A673 (cell line): ENCODE measurements at regions not wholly inside any gene's neighbourhood (a gene's known extent, or its start where the extent isn't known, plus 50 kb on each side); places are given as distances from the start of the nearest gene placed in this dataset.

Source experiments
- BruUV-seq: library from RNA; stranded (reverse); fragments of 400-500 nt; replicated peaks from 2 replicates; lab custom pipeline; 2021; lab: Mats Ljungman, UMichigan
- CTCF ChIA-PET: fragments of 300-600 bp; sonication (Branson Sonifier 250); formaldehyde crosslinking; loops from one replicate; lab custom pipeline; 2022; ENCODE audit warnings: antibody characterized with exemption; lab: Charles Lee
- POLR2A ChIA-PET: fragments of 300-600 bp; sonication (Branson Sonifier 250); formaldehyde crosslinking; loops from one replicate; lab custom pipeline; 2022; ENCODE audit warnings: antibody characterized with exemption; ENCODE audit not compliant: low non-redundant PET; lab: Charles Lee
- DNase-seq: peaks from one replicate; pipeline ENCODE4 v3.0.0-alpha.2; 2015; ENCODE audit warnings: low spot score
- H3K27ac ChIP-seq: fragments of 200-600 bp; sonication (generic); 2 replicates; pipeline ENCODE4 v1.5.1; 2016; ENCODE audit warnings: mixed run types, low read depth, mild to moderate bottlenecking, mixed read lengths, antibody characterized with exemption, low read length; ENCODE audit not compliant: poor library complexity, severe bottlenecking
- H3K27me3 ChIP-seq: fragments of 200-600 bp; sonication (generic); replicated peaks from 2 replicates; pipeline ENCODE4 v1.6.1; 2017; ENCODE audit warnings: mixed run types, low read depth, mild to moderate bottlenecking, mixed read lengths, antibody characterized with exemption, low read length; ENCODE audit not compliant: insufficient read depth, poor library complexity
- H3K36me3 ChIP-seq: fragments of 200-600 bp; sonication (generic); 2 replicates; pipeline ENCODE4 v1.6.1; 2016; ENCODE audit warnings: mixed run types, mild to moderate bottlenecking, mixed read lengths, antibody characterized with exemption, low read length; ENCODE audit not compliant: insufficient read depth, poor library complexity, severe bottlenecking
- H3K4me1 ChIP-seq: fragments of 200-600 bp; sonication (generic); 2 replicates; pipeline ENCODE4 v1.6.1; 2017; ENCODE audit warnings: mixed run types, mild to moderate bottlenecking, mixed read lengths, antibody characterized with exemption, low read length; ENCODE audit not compliant: insufficient read depth, poor library complexity, severe bottlenecking
- H3K4me3 ChIP-seq: fragments of 200-600 bp; sonication (generic); 2 replicates; pipeline ENCODE4 v1.5.1; 2016; ENCODE audit warnings: low read depth, mixed run types, mild to moderate bottlenecking, mixed read lengths, low read length; ENCODE audit not compliant: poor library complexity, severe bottlenecking
- H3K9me3 ChIP-seq: fragments of 200-600 bp; sonication (generic); 2 replicates; pipeline ENCODE4 v1.6.1; 2016; ENCODE audit warnings: mixed run types, low read depth, mild to moderate bottlenecking, mixed read lengths, antibody characterized with exemption, low read length; ENCODE audit not compliant: poor library complexity, severe bottlenecking
- CTCF ChIP-seq: fragments of 300-800, 200-600 bp; sonication (generic); conservative IDR thresholded peaks from 2 replicates; pipeline ENCODE4 v1.5.1; 2017; ENCODE audit warnings: low read depth, mild to moderate bottlenecking, antibody characterized with exemption, low read length, moderate library complexity, mixed read lengths
- EZH2 ChIP-seq: fragments of 200-600 bp; sonication (generic); IDR thresholded peaks from 2 replicates; pipeline ENCODE4 v1.6.1; 2017; ENCODE audit warnings: borderline replicate concordance, low read depth, mild to moderate bottlenecking, mixed read lengths, antibody characterized with exemption, low read length; ENCODE audit not compliant: poor library complexity, severe bottlenecking
- intact Hi-C: fragments of 100-400 bp; cut with micrococcal nuclease; formaldehyde crosslinking; loops from one replicate; pipeline ENCODE4 v1.10.0; 2022; ENCODE audit not compliant: unreplicated experiment

GRCh38 chr3:168162172-168162571 is 66.4 kb upstream of the GOLIM4 start:
- no TSS peak for BruUV-seq
- no peaks in the 10 kb centered on the region for H3K36me3 ChIP-seq
- H3K27me3 ChIP-seq: peaks cover 4% of the 10 kb centered on the region
- no peak overlapping the region for H3K4me3 ChIP-seq
- no peaks in the 10 kb centered on the region for H3K9me3 ChIP-seq
- H3K27ac ChIP-seq: no peak overlapping the region
- intact Hi-C loops: no loop called here
- ChIA-PET CTCF (no interaction called here), POLR2A (no interaction called here)
- TF ChIP-seq EZH2 (no peak), CTCF (no peak)
- DNase-seq: no peak
- H3K4me1 ChIP-seq: no peaks in the 10 kb centered on the region

- BruUV-seq: no TSS peak
- intact Hi-C loops: no loop called here
- no peak overlapping the region for H3K4me3 ChIP-seq
- ChIA-PET POLR2A (no interaction called here), CTCF (no interaction called here)
- H3K4me1 ChIP-seq: no peaks in the 10 kb centered on the region
- no peaks in the 10 kb centered on the region for H3K9me3 ChIP-seq
- TF ChIP-seq CTCF (no peak), EZH2 (no peak)
- no peak overlapping the region for H3K27ac ChIP-seq
- peaks cover 4% of the 10 kb centered on the region for H3K27me3 ChIP-seq
- no peaks in the 10 kb centered on the region for H3K36me3 ChIP-seq
- no peak for DNase-seq
Measured at GRCh38 chr3:168161696-168162095, 66.0 kb upstream of the GOLIM4 start.

GRCh38 chr3:168157903-168158302 is 62.2 kb upstream of the GOLIM4 start:
- DNase-seq: no peak
- no peaks in the 10 kb centered on the region for H3K9me3 ChIP-seq
- intact Hi-C loops: no loop called here
- POLR2A ChIA-PET: no interaction called here
- H3K4me3 ChIP-seq: no peak overlapping the region
- no peaks in the 10 kb centered on the region for H3K4me1 ChIP-seq
- H3K36me3 ChIP-seq: no peaks in the 10 kb centered on the region
- CTCF ChIA-PET: no interaction called here
- H3K27me3 ChIP-seq: peaks cover 4% of the 10 kb centered on the region
- BruUV-seq: no TSS peak
- TF ChIP-seq CTCF: no peak
- no peak for TF ChIP-seq EZH2
- no peak overlapping the region for H3K27ac ChIP-seq
